Loucy (cell line): ENCODE measurements at regions not wholly inside any gene's neighbourhood (a gene's known extent, or its start where the extent isn't known, plus 50 kb on each side); places are given as distances from the start of the nearest gene placed in this dataset.

Experiments
- EZH2phosphoT487 ChIP-seq: fragments of 200-600 bp; IDR thresholded peaks from 2 replicates; pipeline ENCODE4 v1.6.1; 2018; ENCODE audit warnings: antibody characterized with exemption, mild to moderate bottlenecking, moderate library complexity, borderline replicate concordance
- TF ChIP-seq, protein P1 (sequence below): fragments of 200-600 bp; sonication (generic); conservative IDR thresholded peaks from 2 replicates; pipeline ENCODE4 v1.5.1; 2014; ENCODE audit warnings: mild to moderate bottlenecking, antibody characterized with exemption, low read length

DNA sequence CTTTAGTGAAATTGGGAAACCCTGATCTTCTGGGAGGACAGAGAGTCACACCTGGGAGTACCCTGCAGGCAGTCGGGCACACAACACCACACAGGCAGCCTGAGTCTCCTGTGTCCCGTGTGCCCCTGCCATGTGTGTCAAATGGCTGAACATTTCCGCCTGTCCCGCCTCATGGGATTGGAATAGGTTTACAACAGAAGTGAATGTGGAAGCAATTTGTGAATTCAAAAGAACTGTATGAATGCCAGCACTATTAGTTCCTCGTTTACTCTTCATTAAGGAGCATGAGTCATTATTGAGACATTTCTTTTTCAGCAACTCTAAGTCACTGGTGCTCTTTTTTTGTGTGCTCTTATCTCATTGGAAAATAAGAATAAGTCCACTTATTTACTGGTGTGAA, 226.5 kb downstream of the PMP22 start:
- TF ChIP-seq, protein P1, sequence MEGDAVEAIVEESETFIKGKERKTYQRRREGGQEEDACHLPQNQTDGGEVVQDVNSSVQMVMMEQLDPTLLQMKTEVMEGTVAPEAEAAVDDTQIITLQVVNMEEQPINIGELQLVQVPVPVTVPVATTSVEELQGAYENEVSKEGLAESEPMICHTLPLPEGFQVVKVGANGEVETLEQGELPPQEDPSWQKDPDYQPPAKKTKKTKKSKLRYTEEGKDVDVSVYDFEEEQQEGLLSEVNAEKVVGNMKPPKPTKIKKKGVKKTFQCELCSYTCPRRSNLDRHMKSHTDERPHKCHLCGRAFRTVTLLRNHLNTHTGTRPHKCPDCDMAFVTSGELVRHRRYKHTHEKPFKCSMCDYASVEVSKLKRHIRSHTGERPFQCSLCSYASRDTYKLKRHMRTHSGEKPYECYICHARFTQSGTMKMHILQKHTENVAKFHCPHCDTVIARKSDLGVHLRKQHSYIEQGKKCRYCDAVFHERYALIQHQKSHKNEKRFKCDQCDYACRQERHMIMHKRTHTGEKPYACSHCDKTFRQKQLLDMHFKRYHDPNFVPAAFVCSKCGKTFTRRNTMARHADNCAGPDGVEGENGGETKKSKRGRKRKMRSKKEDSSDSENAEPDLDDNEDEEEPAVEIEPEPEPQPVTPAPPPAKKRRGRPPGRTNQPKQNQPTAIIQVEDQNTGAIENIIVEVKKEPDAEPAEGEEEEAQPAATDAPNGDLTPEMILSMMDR: no peak
- TF ChIP-seq EZH2phosphoT487: no peak
